ENCODE measurements at regions not wholly inside any gene's neighbourhood (a gene's known extent, or its start where the extent isn't known, plus 50 kb on each side); places are given as distances from the start of the nearest gene placed in this dataset.
A peak's percentile ranks its signal among the peaks of the same experiment; 100 is the strongest.

- DNase-seq = no peak
These were observed 51.3 kb upstream of the PTPN3 start for GRCh38 chr9:109549386-109549785.

- no peak for DNase-seq
These were observed 53.5 kb upstream of the PTPN3 start for GRCh38 chr9:109551651-109552050.

GRCh38 chr9:109555215-109555614 lies 57.1 kb upstream of the PTPN3 start:
- peak; percentile 9 for DNase-seq

- DNase-seq = peak; percentile 33
These were observed 58.0 kb upstream of the PTPN3 start for GRCh38 chr9:109556061-109556460.

- no peak for DNase-seq
These were observed 58.7 kb upstream of the PTPN3 start for GRCh38 chr9:109556786-109557185.

GRCh38 chr9:109557481-109557880 lies 59.4 kb upstream of the PTPN3 start:
- no peak for DNase-seq

GRCh38 chr9:109558718-109559151 lies 60.6 kb upstream of the PTPN3 start:
- no peak for DNase-seq

GRCh38 chr9:109560470-109561132 lies 62.5 kb upstream of the PTPN3 start:
- DNase-seq = no peak

- no peak for DNase-seq
These were observed 63.0 kb upstream of the PTPN3 start for GRCh38 chr9:109561137-109561536.

- no peak for DNase-seq
These were observed 70.0 kb upstream of the PTPN3 start for GRCh38 chr9:109568089-109568488.

GRCh38 chr9:109568568-109569210 lies 70.6 kb upstream of the PTPN3 start:
- no peak for DNase-seq

GRCh38 chr9:109574061-109574882 lies 76.2 kb upstream of the PTPN3 start:
- peak; percentile 19 for DNase-seq

GRCh38 chr9:109576762-109577161 lies 78.7 kb upstream of the PTPN3 start:
- no peak for DNase-seq

- no peak for DNase-seq
These were observed 81.3 kb upstream of the PTPN3 start for GRCh38 chr9:109579191-109579948.

- DNase-seq = no peak
These were observed 84.3 kb upstream of the PTPN3 start for GRCh38 chr9:109582386-109582785.

- DNase-seq = no peak
These were observed 86.1 kb upstream of the PTPN3 start for GRCh38 chr9:109584205-109584604.

- DNase-seq = no peak
These were observed 87.7 kb upstream of the PTPN3 start for GRCh38 chr9:109585796-109586195.

GRCh38 chr9:109586993-109587392 lies 88.9 kb upstream of the PTPN3 start:
- DNase-seq = no peak

GRCh38 chr9:109588415-109588814 lies 90.3 kb upstream of the PTPN3 start:
- no peak for DNase-seq

GRCh38 chr9:109590966-109591365 lies 92.9 kb upstream of the PTPN3 start:
- DNase-seq = peak; percentile 31

- no peak for DNase-seq
These were observed 93.6 kb upstream of the PTPN3 start for GRCh38 chr9:109591691-109592090.

GRCh38 chr9:109593612-109594011 lies 95.5 kb upstream of the PTPN3 start:
- DNase-seq = no peak

GRCh38 chr9:109597496-109597895 lies 99.4 kb upstream of the PTPN3 start:
- no peak for DNase-seq

Data from NCI-H226 (cell line).